DND-41 (cell line): ENCODE measurements at regions not wholly inside any gene's neighbourhood (a gene's known extent, or its start where the extent isn't known, plus 50 kb on each side); places are given as distances from the start of the nearest gene placed in this dataset.

Source experiments
- CTCF ChIP-seq: IDR thresholded peaks from 2 replicates; pipeline ENCODE4 v1.5.1; 2012; ENCODE audit warnings: borderline replicate concordance, low read length, moderate library complexity, mild to moderate bottlenecking; ENCODE audit not compliant: poor library complexity, severe bottlenecking; ENCODE audit errors: extremely low read depth
- EZH2 ChIP-seq: IDR thresholded peaks from 3 replicates; pipeline ENCODE4 v1.6.1; 2012; ENCODE audit warnings: borderline replicate concordance, low read depth, mild to moderate bottlenecking, moderate library complexity, low read length, inconsistent platforms; ENCODE audit not compliant: severe bottlenecking

GRCh38 chr10:78231327-78231726 lies 197.7 kb downstream of the RPS24 start:
- no peak for TF ChIP-seq EZH2
- TF ChIP-seq CTCF: no peak
